ENCODE measurements at regions not wholly inside any gene's neighbourhood (a gene's known extent, or its start where the extent isn't known, plus 50 kb on each side); places are given as distances from the start of the nearest gene placed in this dataset.
"Not testable (repeated sequence)": the region's sequence is repeated elsewhere in the genome, so short reads cannot be mapped to it uniquely, and the experiment has no call there.

- H3K4me3 Mint-ChIP-seq (ENCODE audit: low read depth); H3K27ac Mint-ChIP-seq; H3K27me3 Mint-ChIP-seq (ENCODE audit: low read depth); H3K36me3 Mint-ChIP-seq (ENCODE audit: low read depth); intact Hi-C loops (cut with micrococcal nuclease); DNase-seq (ENCODE audit: low spot score); H3K4me1 Mint-ChIP-seq (ENCODE audit: low read depth); H3K9me3 Mint-ChIP-seq: not testable (repeated sequence)
Measured at GRCh38 chr16:72729552-72729951, 318.4 kb downstream of the ZFHX3 start.

- intact Hi-C loops (cut with micrococcal nuclease) = no loop called here
- Mint-ChIP-seq H3K9me3 (no peaks in the 10 kb centered on the region), H3K27me3 (ENCODE audit: low read depth) (no peaks in the 10 kb centered on the region), H3K4me1 (ENCODE audit: low read depth) (no peaks in the 10 kb centered on the region), H3K36me3 (ENCODE audit: low read depth) (no peaks in the 10 kb centered on the region), H3K27ac (no peak overlapping the region), H3K4me3 (ENCODE audit: low read depth) (no peak overlapping the region)
- no peak for DNase-seq (ENCODE audit: low spot score)
Measured at GRCh38 chr16:72728516-72728915, 319.4 kb downstream of the ZFHX3 start.

- Mint-ChIP-seq H3K4me3 (ENCODE audit: low read depth) (no peak overlapping the region), H3K36me3 (ENCODE audit: low read depth) (no peaks in the 10 kb centered on the region), H3K27me3 (ENCODE audit: low read depth) (no peaks in the 10 kb centered on the region), H3K9me3 (no peaks in the 10 kb centered on the region), H3K4me1 (ENCODE audit: low read depth) (no peaks in the 10 kb centered on the region), H3K27ac (no peak overlapping the region)
- intact Hi-C loops (cut with micrococcal nuclease) = no loop called here
- no peak for DNase-seq (ENCODE audit: low spot score)
Measured at GRCh38 chr16:72727565-72727964, 320.4 kb downstream of the ZFHX3 start.

DNA sequence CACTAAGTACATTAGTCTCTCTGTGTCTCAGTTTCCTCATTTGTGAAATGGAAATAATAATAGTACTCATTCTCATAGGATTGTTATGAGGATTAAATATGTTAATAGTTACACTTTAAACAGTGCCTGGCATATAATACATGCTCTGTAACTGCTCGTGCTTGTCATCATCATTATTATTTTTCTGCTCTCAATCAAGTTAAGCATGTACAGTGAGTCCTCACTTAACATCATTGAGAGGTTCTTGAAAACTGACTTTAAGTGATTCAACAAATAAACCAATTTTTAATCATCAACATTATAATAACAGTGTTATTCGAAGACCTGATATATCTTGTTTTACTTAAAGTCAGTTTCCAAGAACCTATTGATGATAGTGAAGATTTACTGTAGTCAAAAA lies 322.3 kb downstream of the ZFHX3 start:
- Mint-ChIP-seq H3K9me3 (no peaks in the 10 kb centered on the region), H3K27me3 (ENCODE audit: low read depth) (no peaks in the 10 kb centered on the region), H3K36me3 (ENCODE audit: low read depth) (no peaks in the 10 kb centered on the region), H3K27ac (no peak overlapping the region), H3K4me1 (ENCODE audit: low read depth) (no peaks in the 10 kb centered on the region), H3K4me3 (ENCODE audit: low read depth) (no peak overlapping the region)
- DNase-seq (ENCODE audit: low spot score) = no peak
- intact Hi-C loops (cut with micrococcal nuclease) = no loop called here

GRCh38 chr16:72723781-72724180 lies 324.1 kb downstream of the ZFHX3 start:
- no peaks in the 10 kb centered on the region for H3K4me1 Mint-ChIP-seq (ENCODE audit: low read depth)
- H3K4me3 Mint-ChIP-seq (ENCODE audit: low read depth) = no peak overlapping the region
- no peak for DNase-seq (ENCODE audit: low spot score)
- H3K27me3 Mint-ChIP-seq (ENCODE audit: low read depth) = no peaks in the 10 kb centered on the region
- no peaks in the 10 kb centered on the region for H3K9me3 Mint-ChIP-seq
- intact Hi-C loops (cut with micrococcal nuclease) = no loop called here
- no peak overlapping the region for H3K27ac Mint-ChIP-seq
- H3K36me3 Mint-ChIP-seq (ENCODE audit: low read depth) = no peaks in the 10 kb centered on the region

GRCh38 chr16:72722552-72722951 lies 325.4 kb downstream of the ZFHX3 start:
- Mint-ChIP-seq H3K4me3 (ENCODE audit: low read depth) (no peak overlapping the region), H3K27ac (no peak overlapping the region), H3K36me3 (ENCODE audit: low read depth) (no peaks in the 10 kb centered on the region), H3K4me1 (ENCODE audit: low read depth) (no peaks in the 10 kb centered on the region), H3K9me3 (no peaks in the 10 kb centered on the region), H3K27me3 (ENCODE audit: low read depth) (no peaks in the 10 kb centered on the region)
- no peak for DNase-seq (ENCODE audit: low spot score)
- intact Hi-C loops (cut with micrococcal nuclease) = no loop called here

- Mint-ChIP-seq H3K27me3 (ENCODE audit: low read depth) (no peaks in the 10 kb centered on the region), H3K4me1 (ENCODE audit: low read depth) (no peaks in the 10 kb centered on the region), H3K36me3 (ENCODE audit: low read depth) (no peaks in the 10 kb centered on the region), H3K27ac (no peak overlapping the region), H3K9me3 (no peaks in the 10 kb centered on the region), H3K4me3 (ENCODE audit: low read depth) (no peak overlapping the region)
- no peak for DNase-seq (ENCODE audit: low spot score)
- intact Hi-C loops (cut with micrococcal nuclease) = no loop called here
Measured at GRCh38 chr16:72721981-72722380, 325.9 kb downstream of the ZFHX3 start.

GRCh38 chr16:72715267-72715666 lies 332.7 kb downstream of the ZFHX3 start:
- no peak for DNase-seq (ENCODE audit: low spot score)
- no peak overlapping the region for H3K27ac Mint-ChIP-seq
- peaks cover 26% of the 10 kb centered on the region for H3K9me3 Mint-ChIP-seq
- intact Hi-C loops (cut with micrococcal nuclease) = no loop called here
- H3K27me3 Mint-ChIP-seq (ENCODE audit: low read depth) = no peaks in the 10 kb centered on the region
- H3K4me1 Mint-ChIP-seq (ENCODE audit: low read depth) = no peaks in the 10 kb centered on the region
- H3K36me3 Mint-ChIP-seq (ENCODE audit: low read depth) = no peaks in the 10 kb centered on the region
- no peak overlapping the region for H3K4me3 Mint-ChIP-seq (ENCODE audit: low read depth)

GRCh38 chr16:72711823-72712222 lies 336.1 kb downstream of the ZFHX3 start:
- Mint-ChIP-seq H3K36me3 (ENCODE audit: low read depth) (no peaks in the 10 kb centered on the region), H3K27me3 (ENCODE audit: low read depth) (no peaks in the 10 kb centered on the region), H3K9me3 (peaks cover 26% of the 10 kb centered on the region), H3K4me3 (ENCODE audit: low read depth) (no peak overlapping the region), H3K27ac (no peak overlapping the region), H3K4me1 (ENCODE audit: low read depth) (no peaks in the 10 kb centered on the region)
- intact Hi-C loops (cut with micrococcal nuclease) = no loop called here
- no peak for DNase-seq (ENCODE audit: low spot score)

GRCh38 chr16:72705801-72706200 lies 342.1 kb downstream of the ZFHX3 start:
- intact Hi-C loops (cut with micrococcal nuclease) = no loop called here

GRCh38 chr16:72704746-72705372 lies 343.1 kb downstream of the ZFHX3 start:
- Mint-ChIP-seq H3K9me3 (no peaks in the 10 kb centered on the region), H3K4me3 (ENCODE audit: low read depth) (no peak overlapping the region), H3K27ac (no peak overlapping the region), H3K36me3 (ENCODE audit: low read depth) (no peaks in the 10 kb centered on the region), H3K4me1 (ENCODE audit: low read depth) (no peaks in the 10 kb centered on the region), H3K27me3 (ENCODE audit: low read depth) (no peaks in the 10 kb centered on the region)
- DNase-seq (ENCODE audit: low spot score) = no peak
- intact Hi-C loops (cut with micrococcal nuclease) = no loop called here

More at GRCh38 chr16:72705801-72706200, 342.1 kb downstream of the ZFHX3 start:
- Mint-ChIP-seq H3K9me3 (peaks cover 1% of the 10 kb centered on the region), H3K4me3 (ENCODE audit: low read depth) (no peak overlapping the region), H3K36me3 (ENCODE audit: low read depth) (no peaks in the 10 kb centered on the region), H3K27me3 (ENCODE audit: low read depth) (no peaks in the 10 kb centered on the region), H3K4me1 (ENCODE audit: low read depth) (no peaks in the 10 kb centered on the region), H3K27ac (no peak overlapping the region)
- DNase-seq (ENCODE audit: low spot score) = no peak

- intact Hi-C loops (cut with micrococcal nuclease) = no loop called here
- no peak for DNase-seq (ENCODE audit: low spot score)
- H3K4me1 Mint-ChIP-seq (ENCODE audit: low read depth) = no peaks in the 10 kb centered on the region
- H3K27ac Mint-ChIP-seq = no peak overlapping the region
- H3K27me3 Mint-ChIP-seq (ENCODE audit: low read depth) = no peaks in the 10 kb centered on the region
- no peaks in the 10 kb centered on the region for H3K9me3 Mint-ChIP-seq
- no peak overlapping the region for H3K4me3 Mint-ChIP-seq (ENCODE audit: low read depth)
- no peaks in the 10 kb centered on the region for H3K36me3 Mint-ChIP-seq (ENCODE audit: low read depth)
Measured at GRCh38 chr16:72689851-72690250, 358.1 kb downstream of the ZFHX3 start.

DNA sequence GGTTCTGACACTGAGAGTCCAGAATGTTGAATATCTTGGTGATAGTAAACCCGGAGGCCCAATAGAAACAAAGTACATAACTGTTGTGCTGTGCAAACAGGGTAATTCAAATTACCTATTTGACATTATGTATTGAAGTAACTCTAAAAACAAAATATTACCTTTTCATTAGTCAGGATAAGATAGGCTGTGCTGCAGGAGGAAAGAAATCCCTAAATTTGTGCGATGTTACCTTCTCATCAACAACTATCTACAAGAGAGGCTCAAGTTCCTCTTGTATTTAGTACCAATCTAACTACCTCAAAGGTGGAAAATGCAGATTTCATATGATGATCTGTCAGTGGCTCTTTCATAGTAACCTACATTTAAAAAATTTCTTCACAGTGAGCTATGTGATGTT lies 367.2 kb downstream of the ZFHX3 start:
- Mint-ChIP-seq H3K9me3 (no peaks in the 10 kb centered on the region), H3K27me3 (ENCODE audit: low read depth) (no peaks in the 10 kb centered on the region), H3K36me3 (ENCODE audit: low read depth) (no peaks in the 10 kb centered on the region), H3K4me3 (ENCODE audit: low read depth) (no peak overlapping the region), H3K27ac (no peak overlapping the region), H3K4me1 (ENCODE audit: low read depth) (no peaks in the 10 kb centered on the region)
- no peak for DNase-seq (ENCODE audit: low spot score)
- intact Hi-C loops (cut with micrococcal nuclease) = no loop called here

DNA sequence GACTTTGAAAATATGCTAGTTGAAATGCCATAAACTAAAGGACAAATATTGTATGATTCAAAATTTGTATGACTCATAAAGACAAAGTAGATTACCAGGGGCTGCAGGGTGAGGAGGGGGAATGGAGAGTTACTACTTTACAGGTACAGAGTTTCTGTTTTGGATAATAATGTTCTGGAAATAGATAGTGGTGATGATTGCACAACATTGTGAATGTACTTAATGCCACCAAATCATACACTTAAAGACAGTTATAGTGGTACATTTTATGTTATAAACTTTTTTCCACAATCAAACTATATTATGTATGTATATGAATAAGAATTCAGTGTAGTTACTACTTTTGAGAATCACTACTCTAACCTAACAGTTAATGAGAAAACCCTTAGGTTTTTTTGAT lies 368.1 kb downstream of the ZFHX3 start:
- DNase-seq (ENCODE audit: low spot score) = no peak
- intact Hi-C loops (cut with micrococcal nuclease) = no loop called here
- H3K36me3 Mint-ChIP-seq (ENCODE audit: low read depth) = no peaks in the 10 kb centered on the region
- no peak overlapping the region for H3K27ac Mint-ChIP-seq
- H3K27me3 Mint-ChIP-seq (ENCODE audit: low read depth) = no peaks in the 10 kb centered on the region
- no peak overlapping the region for H3K4me3 Mint-ChIP-seq (ENCODE audit: low read depth)
- H3K4me1 Mint-ChIP-seq (ENCODE audit: low read depth) = no peaks in the 10 kb centered on the region
- no peaks in the 10 kb centered on the region for H3K9me3 Mint-ChIP-seq
